ENCODE measurements at regions not wholly inside any gene's neighbourhood (a gene's known extent, or its start where the extent isn't known, plus 50 kb on each side); places are given as distances from the start of the nearest gene placed in this dataset.

DNA sequence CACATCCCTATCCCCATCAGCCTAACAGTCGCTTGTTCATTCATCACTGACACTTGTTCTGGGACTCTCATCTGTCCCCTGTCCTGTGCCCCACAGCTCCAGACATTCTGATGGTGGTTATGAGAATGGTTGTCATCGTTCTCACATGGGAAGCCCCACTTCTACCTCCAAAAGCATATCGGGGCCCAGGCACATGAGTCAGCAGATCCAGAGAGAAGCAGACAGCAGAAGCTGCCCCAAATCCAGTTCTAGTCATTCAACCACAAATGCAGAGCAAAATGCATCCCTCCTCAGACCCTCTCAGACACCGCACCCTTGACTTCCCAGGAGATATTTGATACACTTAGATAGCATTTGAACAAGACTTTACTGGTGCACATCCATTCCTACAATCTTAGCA is 106.0 kb downstream of the FOXF2 start:
- TF ChIP-seq, protein P1, sequence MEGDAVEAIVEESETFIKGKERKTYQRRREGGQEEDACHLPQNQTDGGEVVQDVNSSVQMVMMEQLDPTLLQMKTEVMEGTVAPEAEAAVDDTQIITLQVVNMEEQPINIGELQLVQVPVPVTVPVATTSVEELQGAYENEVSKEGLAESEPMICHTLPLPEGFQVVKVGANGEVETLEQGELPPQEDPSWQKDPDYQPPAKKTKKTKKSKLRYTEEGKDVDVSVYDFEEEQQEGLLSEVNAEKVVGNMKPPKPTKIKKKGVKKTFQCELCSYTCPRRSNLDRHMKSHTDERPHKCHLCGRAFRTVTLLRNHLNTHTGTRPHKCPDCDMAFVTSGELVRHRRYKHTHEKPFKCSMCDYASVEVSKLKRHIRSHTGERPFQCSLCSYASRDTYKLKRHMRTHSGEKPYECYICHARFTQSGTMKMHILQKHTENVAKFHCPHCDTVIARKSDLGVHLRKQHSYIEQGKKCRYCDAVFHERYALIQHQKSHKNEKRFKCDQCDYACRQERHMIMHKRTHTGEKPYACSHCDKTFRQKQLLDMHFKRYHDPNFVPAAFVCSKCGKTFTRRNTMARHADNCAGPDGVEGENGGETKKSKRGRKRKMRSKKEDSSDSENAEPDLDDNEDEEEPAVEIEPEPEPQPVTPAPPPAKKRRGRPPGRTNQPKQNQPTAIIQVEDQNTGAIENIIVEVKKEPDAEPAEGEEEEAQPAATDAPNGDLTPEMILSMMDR (conservative IDR thresholded peaks at IDR 0.05; ENCODE audit: low read depth, low read length): no peak
- TF ChIP-seq POLR2A (IDR thresholded peaks at IDR 0.05; ENCODE audit: low read depth, low read length) (no peak), MAFK (IDR thresholded peaks at IDR 0.05; ENCODE audit: low read depth, low read length) (no peak), RCOR1 (IDR thresholded peaks at IDR 0.05; ENCODE audit: insufficient replicate concordance, low read length) (no peak), BHLHE40 (IDR thresholded peaks at IDR 0.05; ENCODE audit: low read depth, low read length) (no peak), SMC3 (IDR thresholded peaks at IDR 0.05; ENCODE audit: low read depth, low read length) (no peak), MAZ (IDR thresholded peaks at IDR 0.05; ENCODE audit: borderline replicate concordance, low read depth, low read length) (no peak), RAD21 (IDR thresholded peaks at IDR 0.05; ENCODE audit: low read length) (no peak)
- TF ChIP-seq, protein P2, sequence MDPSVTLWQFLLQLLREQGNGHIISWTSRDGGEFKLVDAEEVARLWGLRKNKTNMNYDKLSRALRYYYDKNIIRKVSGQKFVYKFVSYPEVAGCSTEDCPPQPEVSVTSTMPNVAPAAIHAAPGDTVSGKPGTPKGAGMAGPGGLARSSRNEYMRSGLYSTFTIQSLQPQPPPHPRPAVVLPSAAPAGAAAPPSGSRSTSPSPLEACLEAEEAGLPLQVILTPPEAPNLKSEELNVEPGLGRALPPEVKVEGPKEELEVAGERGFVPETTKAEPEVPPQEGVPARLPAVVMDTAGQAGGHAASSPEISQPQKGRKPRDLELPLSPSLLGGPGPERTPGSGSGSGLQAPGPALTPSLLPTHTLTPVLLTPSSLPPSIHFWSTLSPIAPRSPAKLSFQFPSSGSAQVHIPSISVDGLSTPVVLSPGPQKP (IDR thresholded peaks at IDR 0.05; ENCODE audit: borderline replicate concordance, low read depth, low read length): no peak

Measured in IMR-90 (cell line).